GM10266 (cell line): ENCODE measurements at regions not wholly inside any gene's neighbourhood (a gene's known extent, or its start where the extent isn't known, plus 50 kb on each side); places are given as distances from the start of the nearest gene placed in this dataset.

Experiments used
- DNase-seq: peaks from one replicate; pipeline ENCODE4 v3.0.0; 2012; ENCODE audit errors: extremely low spot score
- TF ChIP-seq, protein P1 (sequence below): IDR thresholded peaks from 2 replicates; pipeline ENCODE4 v1.5.1; 2012; ENCODE audit warnings: mild to moderate bottlenecking, low read depth; ENCODE audit not compliant: control insufficient read depth, insufficient read depth; ENCODE audit errors: missing control alignments

DNA sequence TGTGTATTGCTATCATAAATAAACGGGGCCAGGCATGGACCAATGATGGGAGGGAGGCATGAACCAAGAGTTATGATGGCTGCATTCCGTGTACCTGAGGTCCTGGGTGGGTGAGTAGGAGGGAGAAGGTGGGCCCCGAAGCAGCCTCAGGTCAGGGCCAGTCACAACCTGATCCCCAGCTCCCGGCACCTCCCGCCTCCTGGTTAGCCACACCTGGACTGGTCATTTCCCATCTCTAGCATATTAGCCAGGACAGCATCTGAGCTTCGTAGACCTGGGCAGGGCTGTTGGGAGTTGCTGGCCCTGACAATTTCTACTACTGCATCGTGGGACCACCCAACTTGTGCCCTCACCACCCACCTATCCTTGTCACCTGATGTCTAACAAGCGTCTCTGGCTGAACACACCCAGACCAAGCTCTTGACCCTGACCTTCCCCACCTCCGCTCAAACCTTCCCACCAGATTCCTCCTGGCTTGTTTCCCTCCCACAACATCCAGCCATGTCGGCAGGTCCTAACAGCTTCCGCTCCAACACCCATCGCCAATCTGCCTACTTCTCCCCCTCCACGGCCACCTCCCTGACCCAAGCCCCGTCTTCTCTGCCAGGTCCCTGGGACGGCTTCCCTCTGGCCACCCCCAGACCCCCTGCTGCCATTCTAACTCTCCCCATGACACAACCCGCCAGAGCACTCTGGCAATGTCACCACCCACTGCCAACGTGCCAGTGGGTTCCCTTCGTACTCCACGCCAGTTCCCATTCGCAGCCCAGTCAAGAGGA is 133.8 kb upstream of the IQSEC1 start:
- TF ChIP-seq, protein P1, sequence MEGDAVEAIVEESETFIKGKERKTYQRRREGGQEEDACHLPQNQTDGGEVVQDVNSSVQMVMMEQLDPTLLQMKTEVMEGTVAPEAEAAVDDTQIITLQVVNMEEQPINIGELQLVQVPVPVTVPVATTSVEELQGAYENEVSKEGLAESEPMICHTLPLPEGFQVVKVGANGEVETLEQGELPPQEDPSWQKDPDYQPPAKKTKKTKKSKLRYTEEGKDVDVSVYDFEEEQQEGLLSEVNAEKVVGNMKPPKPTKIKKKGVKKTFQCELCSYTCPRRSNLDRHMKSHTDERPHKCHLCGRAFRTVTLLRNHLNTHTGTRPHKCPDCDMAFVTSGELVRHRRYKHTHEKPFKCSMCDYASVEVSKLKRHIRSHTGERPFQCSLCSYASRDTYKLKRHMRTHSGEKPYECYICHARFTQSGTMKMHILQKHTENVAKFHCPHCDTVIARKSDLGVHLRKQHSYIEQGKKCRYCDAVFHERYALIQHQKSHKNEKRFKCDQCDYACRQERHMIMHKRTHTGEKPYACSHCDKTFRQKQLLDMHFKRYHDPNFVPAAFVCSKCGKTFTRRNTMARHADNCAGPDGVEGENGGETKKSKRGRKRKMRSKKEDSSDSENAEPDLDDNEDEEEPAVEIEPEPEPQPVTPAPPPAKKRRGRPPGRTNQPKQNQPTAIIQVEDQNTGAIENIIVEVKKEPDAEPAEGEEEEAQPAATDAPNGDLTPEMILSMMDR, result no peak
- no peak for DNase-seq

DNA sequence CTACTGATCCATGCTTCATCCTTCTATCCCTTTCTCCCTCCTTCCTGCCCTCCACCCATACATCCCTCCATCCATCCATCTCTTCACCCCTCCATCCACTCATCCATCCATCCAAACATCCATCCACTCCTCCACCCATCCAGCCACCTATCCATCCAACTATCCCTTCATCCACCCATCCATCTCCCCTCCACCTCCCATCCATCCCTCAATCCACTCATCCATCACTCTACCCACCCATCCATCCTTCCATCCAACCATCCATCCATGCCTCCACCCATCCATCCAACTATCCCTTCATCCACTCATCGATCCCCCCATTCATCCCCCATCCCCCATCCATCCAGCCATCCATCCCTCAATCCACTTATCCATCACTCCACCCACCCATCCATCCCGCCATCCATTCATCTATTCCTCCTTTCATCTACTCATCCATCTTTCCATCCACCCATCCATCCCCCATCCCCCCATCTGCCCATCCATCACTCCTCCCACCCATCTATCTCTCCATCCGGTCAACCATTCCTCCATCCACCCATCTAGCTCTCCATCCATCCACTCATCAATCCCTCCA is 132.4 kb upstream of the IQSEC1 start:
- TF ChIP-seq, protein P1, result no peak

DNA sequence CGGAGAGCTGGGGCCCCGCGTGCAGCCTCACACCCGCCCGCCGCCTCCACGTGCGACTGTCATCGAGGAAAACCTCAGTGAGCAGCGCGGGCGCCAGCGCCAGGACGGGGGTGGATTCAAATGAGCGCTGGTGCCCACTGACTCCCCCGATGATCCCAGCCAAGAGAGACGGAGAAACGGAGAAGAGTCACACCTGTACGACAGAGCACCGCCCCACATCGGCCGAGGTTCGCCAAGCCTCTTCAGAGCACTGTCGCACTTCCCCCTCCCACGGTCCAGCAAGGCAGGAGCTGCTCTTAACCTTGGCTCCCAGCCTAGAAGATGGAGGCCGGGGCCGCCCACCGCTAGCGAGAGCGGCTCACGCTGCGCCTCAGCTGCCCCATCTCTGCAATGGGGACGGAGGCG is 130.9 kb upstream of the IQSEC1 start:
- DNase-seq, result no peak
- TF ChIP-seq, protein P1, result no peak

More for the DNA sequence above, 132.4 kb upstream of the IQSEC1 start:
- no peak for DNase-seq

DNA sequence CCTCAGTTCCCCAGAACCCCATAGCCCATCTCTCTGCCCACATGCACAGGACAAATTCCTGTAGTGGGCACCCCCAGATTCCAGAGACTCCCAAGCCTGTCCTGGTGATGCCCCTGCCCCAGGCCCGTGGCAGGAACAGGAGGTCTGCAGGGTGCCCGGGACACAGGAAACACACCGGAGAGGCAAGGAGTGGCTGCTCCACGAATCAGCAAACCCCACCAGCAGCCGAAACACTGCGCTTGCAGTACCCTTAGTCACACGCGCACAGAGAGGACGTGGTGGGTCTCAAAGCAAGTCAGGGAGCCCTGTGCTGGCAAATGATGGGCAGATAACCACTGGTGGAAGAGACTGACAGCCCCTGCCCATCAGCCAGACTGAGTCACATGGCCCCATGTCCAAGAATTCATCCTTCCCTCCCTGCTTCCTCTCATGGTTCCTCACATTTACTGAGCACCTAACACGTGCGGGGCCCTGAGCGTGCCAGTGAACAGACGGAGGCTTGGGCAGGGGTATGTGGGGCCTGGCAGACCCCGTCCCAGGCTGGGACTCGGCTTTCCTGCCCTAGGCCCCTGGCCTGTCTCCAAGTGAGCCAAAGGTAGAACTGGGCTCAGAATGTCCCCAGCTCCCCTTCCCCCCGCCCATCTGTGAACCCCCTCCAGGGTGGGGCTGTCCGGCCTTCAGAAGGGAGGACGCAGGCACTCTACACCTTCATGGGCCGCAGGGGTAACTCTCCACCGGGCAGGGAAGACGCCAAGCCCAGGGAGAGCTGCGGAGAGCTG is 130.4 kb upstream of the IQSEC1 start:
- DNase-seq, result no peak
- TF ChIP-seq, protein P1, result no peak

DNA sequence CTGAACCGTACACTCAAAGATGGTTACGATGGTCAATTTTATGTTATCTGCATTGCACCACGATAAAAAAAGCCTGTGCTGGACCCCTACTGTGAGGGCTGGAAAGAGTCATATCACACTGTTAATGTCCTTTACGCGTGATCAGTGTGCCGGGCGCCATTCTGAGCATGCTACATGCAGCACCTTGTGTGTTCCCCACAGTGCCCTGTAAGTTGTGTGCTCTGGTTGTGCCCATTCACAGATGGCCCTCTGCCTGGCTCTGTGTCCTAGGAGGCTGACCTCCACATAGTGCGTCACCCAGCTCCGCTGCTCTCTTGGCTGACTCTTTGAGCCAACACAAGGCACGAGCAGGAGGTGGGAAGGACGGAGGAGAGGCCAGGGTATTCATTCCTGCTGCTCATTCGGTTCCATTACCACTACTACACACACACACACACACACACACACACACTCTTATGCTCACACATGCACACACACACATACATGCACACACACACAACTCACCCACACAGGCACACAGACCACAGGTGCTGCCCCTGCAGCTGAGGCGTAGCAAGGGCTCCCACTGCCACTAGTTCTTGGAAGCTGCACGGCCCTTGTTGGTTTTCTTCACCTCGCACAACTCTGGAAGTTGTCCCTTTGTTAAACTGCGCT is 129.6 kb upstream of the IQSEC1 start:
- TF ChIP-seq, protein P1, result no peak
- DNase-seq, result no peak

DNA sequence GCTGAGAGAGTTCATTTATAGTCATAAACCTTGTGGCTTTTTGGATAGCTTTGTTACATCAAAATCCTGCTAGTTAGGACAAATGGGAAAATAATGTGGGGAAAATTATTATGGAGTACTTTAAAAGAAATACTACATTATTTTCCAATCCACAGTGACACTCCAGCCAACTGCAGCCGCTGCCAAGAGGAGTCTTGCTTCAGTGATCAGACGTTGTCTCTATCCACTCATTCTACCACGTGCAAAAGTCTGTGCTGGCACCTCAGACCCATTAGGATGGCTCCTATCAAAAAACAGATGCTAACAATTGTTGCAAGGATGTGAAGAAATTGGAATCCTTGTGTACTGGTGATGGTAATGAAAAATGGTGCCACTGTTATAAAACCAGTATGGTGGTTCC is 128.6 kb upstream of the IQSEC1 start:
- DNase-seq, result no peak
- TF ChIP-seq, protein P1, result no peak
